Loucy (cell line): ENCODE measurements at regions not wholly inside any gene's neighbourhood (a gene's known extent, or its start where the extent isn't known, plus 50 kb on each side); places are given as distances from the start of the nearest gene placed in this dataset.

Source experiments
- EZH2phosphoT487 ChIP-seq: fragments of 200-600 bp; IDR thresholded peaks from 2 replicates; pipeline ENCODE4 v1.6.1; 2018; ENCODE audit warnings: antibody characterized with exemption, mild to moderate bottlenecking, moderate library complexity, borderline replicate concordance
- TF ChIP-seq, protein P1 (sequence below): fragments of 200-600 bp; sonication (generic); conservative IDR thresholded peaks from 2 replicates; pipeline ENCODE4 v1.5.1; 2014; ENCODE audit warnings: mild to moderate bottlenecking, antibody characterized with exemption, low read length

DNA sequence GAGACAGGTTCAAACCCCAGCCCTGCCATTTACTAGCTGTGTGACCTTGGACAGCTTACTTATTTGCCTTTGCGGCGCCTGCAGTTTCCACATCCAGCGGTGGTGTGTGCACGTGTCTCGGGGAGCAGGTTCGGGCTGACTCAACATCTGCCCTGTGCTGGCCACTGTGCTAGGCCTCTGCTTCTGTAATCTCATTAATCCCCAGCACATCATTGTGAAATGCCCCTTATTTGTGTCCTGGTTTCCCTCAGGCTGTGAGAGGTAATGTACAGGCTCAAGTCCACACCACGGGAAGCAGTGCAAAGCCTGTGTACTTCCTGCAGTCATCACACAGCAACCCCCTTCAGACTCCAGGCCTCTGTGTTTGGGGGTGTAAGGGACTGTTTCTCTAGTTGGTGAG, 285.7 kb downstream of the RPS24 start:
- TF ChIP-seq, protein P1, sequence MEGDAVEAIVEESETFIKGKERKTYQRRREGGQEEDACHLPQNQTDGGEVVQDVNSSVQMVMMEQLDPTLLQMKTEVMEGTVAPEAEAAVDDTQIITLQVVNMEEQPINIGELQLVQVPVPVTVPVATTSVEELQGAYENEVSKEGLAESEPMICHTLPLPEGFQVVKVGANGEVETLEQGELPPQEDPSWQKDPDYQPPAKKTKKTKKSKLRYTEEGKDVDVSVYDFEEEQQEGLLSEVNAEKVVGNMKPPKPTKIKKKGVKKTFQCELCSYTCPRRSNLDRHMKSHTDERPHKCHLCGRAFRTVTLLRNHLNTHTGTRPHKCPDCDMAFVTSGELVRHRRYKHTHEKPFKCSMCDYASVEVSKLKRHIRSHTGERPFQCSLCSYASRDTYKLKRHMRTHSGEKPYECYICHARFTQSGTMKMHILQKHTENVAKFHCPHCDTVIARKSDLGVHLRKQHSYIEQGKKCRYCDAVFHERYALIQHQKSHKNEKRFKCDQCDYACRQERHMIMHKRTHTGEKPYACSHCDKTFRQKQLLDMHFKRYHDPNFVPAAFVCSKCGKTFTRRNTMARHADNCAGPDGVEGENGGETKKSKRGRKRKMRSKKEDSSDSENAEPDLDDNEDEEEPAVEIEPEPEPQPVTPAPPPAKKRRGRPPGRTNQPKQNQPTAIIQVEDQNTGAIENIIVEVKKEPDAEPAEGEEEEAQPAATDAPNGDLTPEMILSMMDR, result no peak
- no peak for TF ChIP-seq EZH2phosphoT487
